MM.1S (cell line): ENCODE measurements at regions not wholly inside any gene's neighbourhood (a gene's known extent, or its start where the extent isn't known, plus 50 kb on each side); places are given as distances from the start of the nearest gene placed in this dataset.

Experiments
- DNase-seq: peaks from one replicate; pipeline ENCODE4 v3.0.0-alpha.2; 2015
- H2AFZ ChIP-seq: fragments of 300-600 bp; sonication (generic); 2 replicates; pipeline ENCODE4 v1.6.0; 2016; ENCODE audit warnings: antibody characterized with exemption, low read length
- H3F3A ChIP-seq: fragments of 300-600 bp; sonication (generic); 2 replicates; pipeline ENCODE4 v1.6.1; 2016; ENCODE audit warnings: mild to moderate bottlenecking, antibody characterized with exemption, low read length, moderate library complexity, mixed read lengths; ENCODE audit not compliant: insufficient read depth
- H3K27ac ChIP-seq: fragments of 300-600 bp; sonication (generic); 2 replicates; pipeline ENCODE4 v1.5.1; 2016; ENCODE audit warnings: mild to moderate bottlenecking, low read length
- H3K27me3 ChIP-seq: fragments of 300-600 bp; sonication (generic); replicated peaks from 2 replicates; pipeline ENCODE4 v1.6.0; 2016; ENCODE audit warnings: low read length; ENCODE audit not compliant: insufficient read depth
- H3K36me3 ChIP-seq: fragments of 300-600 bp; sonication (generic); replicated peaks from 2 replicates; pipeline ENCODE4 v1.6.1; 2016; ENCODE audit warnings: mild to moderate bottlenecking, low read length, mixed read lengths; ENCODE audit not compliant: insufficient read depth
- H3K4me1 ChIP-seq: fragments of 300-600 bp; sonication (generic); 2 replicates; pipeline ENCODE4 v1.6.1; 2016; ENCODE audit warnings: low read length, mixed read lengths
- H3K4me2 ChIP-seq: fragments of 300-600 bp; sonication (generic); 2 replicates; pipeline ENCODE4 v1.6.0; 2016; ENCODE audit warnings: low read depth, low read length
- H3K4me3 ChIP-seq: fragments of 300-600 bp; sonication (generic); 2 replicates; pipeline ENCODE4 v1.5.1; 2016; ENCODE audit warnings: low read length, mixed read lengths
- H3K79me2 ChIP-seq: fragments of 300-600 bp; sonication (generic); 2 replicates; pipeline ENCODE4 v1.6.1; 2016; ENCODE audit warnings: mixed run types, low read length, mixed read lengths
- H3K9ac ChIP-seq: fragments of 300-600 bp; sonication (generic); 2 replicates; pipeline ENCODE4 v1.6.1; 2016; ENCODE audit warnings: low read length, mixed read lengths
- H3K9me2 ChIP-seq: fragments of 300-600 bp; sonication (generic); replicated peaks from 2 replicates; pipeline ENCODE4 v1.6.1; 2016; ENCODE audit warnings: mild to moderate bottlenecking, low read length, mixed read lengths; ENCODE audit not compliant: insufficient read depth
- H3K9me3 ChIP-seq: fragments of 300-600 bp; sonication (generic); replicated peaks from 2 replicates; pipeline ENCODE4 v1.6.1; 2016; ENCODE audit warnings: mild to moderate bottlenecking, low read length, mixed read lengths; ENCODE audit not compliant: insufficient read depth
- H4K20me1 ChIP-seq: fragments of 300-600 bp; sonication (generic); 2 replicates; pipeline ENCODE4 v1.6.1; 2016; ENCODE audit warnings: mild to moderate bottlenecking, low read length, moderate library complexity, mixed read lengths; ENCODE audit not compliant: insufficient read depth
- EZH2 ChIP-seq: fragments of 300-600 bp; sonication (generic); optimal IDR thresholded peaks from 2 replicates; pipeline ENCODE3; 2017; ENCODE audit warnings: low read depth, mild to moderate bottlenecking, antibody characterized with exemption, low read length, mixed read lengths
- EZH2phosphoT487 ChIP-seq: fragments of 300-600 bp; sonication (generic); IDR thresholded peaks from 2 replicates; pipeline ENCODE4 v1.6.1; 2018; ENCODE audit warnings: antibody characterized with exemption, low read length
- TF ChIP-seq, protein P1 (sequence below): fragments of 300-600 bp; sonication (generic); IDR thresholded peaks from 2 replicates; pipeline ENCODE4 v1.5.1; 2016; ENCODE audit warnings: antibody characterized with exemption, low read length, mixed read lengths

DNA sequence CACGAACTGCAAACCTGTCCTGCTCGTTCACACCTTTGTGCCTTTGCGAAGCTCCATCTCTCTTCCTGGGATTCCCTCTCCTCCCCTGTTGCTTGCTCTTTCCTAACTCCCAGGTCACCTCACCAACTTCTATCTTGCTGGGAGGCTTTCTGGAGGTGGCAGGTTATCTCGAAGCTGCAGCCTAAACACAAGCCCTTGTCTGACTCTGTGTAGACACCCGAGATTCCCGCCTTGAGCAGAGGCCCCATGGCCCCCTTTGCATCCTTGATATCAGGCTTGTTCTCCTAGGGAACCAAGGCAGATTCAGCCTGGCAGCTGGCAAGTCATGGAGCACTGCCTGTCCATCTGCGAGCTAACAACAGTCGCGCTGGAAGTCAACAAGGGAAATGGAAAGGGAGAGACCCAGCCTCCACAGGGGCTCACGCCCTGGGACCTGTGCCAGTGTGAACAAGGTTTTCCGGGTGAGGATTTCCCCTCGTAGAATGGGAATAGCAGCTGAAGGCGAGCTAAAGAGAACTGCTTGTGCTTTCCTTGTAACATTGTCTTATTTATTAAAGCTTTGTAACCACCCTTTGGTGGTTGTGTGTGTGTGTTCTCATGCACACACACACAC lies 109.5 kb upstream of the JUN start:
- Histone ChIP-seq H3K27ac (no peak overlapping the region), H2AFZ (no peak overlapping the region), H3K36me3 (no peaks in the 10 kb centered on the region), H3K9me3 (no peaks in the 10 kb centered on the region), H4K20me1 (no peaks in the 10 kb centered on the region), H3K4me3 (no peak overlapping the region), H3K9ac (no peak overlapping the region), H3K9me2 (no peaks in the 10 kb centered on the region), H3K79me2 (no peaks in the 10 kb centered on the region), H3K27me3 (no peaks in the 10 kb centered on the region), H3K4me2 (no peak overlapping the region), H3K4me1 (no peaks in the 10 kb centered on the region), H3F3A (no peaks in the 10 kb centered on the region)
- TF ChIP-seq EZH2phosphoT487 (no peak), EZH2 (no peak)
- TF ChIP-seq, protein P1, sequence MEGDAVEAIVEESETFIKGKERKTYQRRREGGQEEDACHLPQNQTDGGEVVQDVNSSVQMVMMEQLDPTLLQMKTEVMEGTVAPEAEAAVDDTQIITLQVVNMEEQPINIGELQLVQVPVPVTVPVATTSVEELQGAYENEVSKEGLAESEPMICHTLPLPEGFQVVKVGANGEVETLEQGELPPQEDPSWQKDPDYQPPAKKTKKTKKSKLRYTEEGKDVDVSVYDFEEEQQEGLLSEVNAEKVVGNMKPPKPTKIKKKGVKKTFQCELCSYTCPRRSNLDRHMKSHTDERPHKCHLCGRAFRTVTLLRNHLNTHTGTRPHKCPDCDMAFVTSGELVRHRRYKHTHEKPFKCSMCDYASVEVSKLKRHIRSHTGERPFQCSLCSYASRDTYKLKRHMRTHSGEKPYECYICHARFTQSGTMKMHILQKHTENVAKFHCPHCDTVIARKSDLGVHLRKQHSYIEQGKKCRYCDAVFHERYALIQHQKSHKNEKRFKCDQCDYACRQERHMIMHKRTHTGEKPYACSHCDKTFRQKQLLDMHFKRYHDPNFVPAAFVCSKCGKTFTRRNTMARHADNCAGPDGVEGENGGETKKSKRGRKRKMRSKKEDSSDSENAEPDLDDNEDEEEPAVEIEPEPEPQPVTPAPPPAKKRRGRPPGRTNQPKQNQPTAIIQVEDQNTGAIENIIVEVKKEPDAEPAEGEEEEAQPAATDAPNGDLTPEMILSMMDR: no peak
- DNase-seq: no peak

DNA sequence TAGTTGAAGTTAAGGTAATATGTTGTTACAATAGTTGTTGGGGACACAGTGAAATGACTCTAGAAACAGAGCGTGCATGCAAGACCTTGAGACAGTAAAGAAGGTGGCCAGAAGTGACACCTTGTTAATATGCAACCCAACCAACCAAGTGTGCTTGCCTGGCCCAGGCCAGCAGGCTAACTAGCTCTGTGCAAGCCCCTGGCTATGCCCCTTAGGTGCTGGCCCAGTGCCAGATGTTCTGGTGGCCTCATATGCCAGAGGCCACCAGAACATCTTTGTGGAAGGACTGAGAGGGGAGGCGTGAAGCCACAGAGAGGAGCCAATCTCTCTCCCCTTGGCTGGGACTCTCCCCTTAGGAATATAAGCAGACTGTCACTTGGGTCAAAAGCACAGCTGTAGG lies 111.2 kb upstream of the JUN start:
- no peak overlapping the region for H3K27ac ChIP-seq
- no peak overlapping the region for H2AFZ ChIP-seq
- H3K79me2 ChIP-seq: no peaks in the 10 kb centered on the region
- no peaks in the 10 kb centered on the region for H3K4me1 ChIP-seq
- H3K9me2 ChIP-seq: no peaks in the 10 kb centered on the region
- DNase-seq: no peak
- no peaks in the 10 kb centered on the region for H3K36me3 ChIP-seq
- no peak overlapping the region for H3K9ac ChIP-seq
- H3K9me3 ChIP-seq: no peaks in the 10 kb centered on the region
- no peaks in the 10 kb centered on the region for H4K20me1 ChIP-seq
- no peak overlapping the region for H3K4me3 ChIP-seq
- no peak overlapping the region for H3K4me2 ChIP-seq
- H3F3A ChIP-seq: no peaks in the 10 kb centered on the region
- no peaks in the 10 kb centered on the region for H3K27me3 ChIP-seq
- no peak for TF ChIP-seq EZH2phosphoT487
- TF ChIP-seq, protein P1: no peak
- TF ChIP-seq EZH2: no peak

DNA sequence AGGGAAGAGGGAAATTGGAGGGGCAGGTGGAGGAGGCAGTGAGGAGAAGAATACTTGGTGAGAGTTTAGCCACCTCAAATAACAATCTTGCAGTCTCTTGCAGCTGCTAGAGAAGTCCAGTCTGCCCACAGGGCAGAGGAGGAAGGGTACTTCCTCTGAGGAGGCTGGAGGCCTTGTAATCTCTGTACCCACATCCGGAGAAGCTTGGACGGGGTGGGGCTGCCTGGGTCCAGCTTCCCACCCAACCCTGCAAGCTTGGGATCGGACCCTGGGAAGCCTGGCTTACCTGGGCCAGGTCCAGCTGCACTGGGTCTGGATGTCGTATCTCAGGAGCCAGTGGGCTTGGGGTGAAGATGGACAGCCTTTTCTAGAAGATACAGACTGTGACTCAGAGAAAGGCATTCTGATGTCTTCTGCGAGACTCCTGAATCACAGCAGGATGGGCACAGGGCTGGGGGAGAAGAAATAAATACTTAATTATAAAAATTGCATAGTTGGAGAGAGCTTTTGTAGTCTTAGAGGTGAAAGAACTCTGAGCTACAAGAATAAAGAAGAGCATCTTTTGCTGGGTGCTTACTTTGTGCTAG lies 111.8 kb upstream of the JUN start:
- Histone ChIP-seq H3K27ac (no peak overlapping the region), H3K9ac (no peak overlapping the region), H3K4me3 (no peak overlapping the region), H3K9me2 (no peaks in the 10 kb centered on the region), H3K9me3 (no peaks in the 10 kb centered on the region), H2AFZ (no peak overlapping the region), H3K4me1 (peaks cover 3% of the 10 kb centered on the region; the same call in 1 of the 2 replicates), H4K20me1 (no peaks in the 10 kb centered on the region), H3K4me2 (no peak overlapping the region), H3K27me3 (no peaks in the 10 kb centered on the region), H3F3A (no peaks in the 10 kb centered on the region), H3K79me2 (no peaks in the 10 kb centered on the region), H3K36me3 (no peaks in the 10 kb centered on the region)
- no peak for DNase-seq
- TF ChIP-seq EZH2 (no peak), EZH2phosphoT487 (no peak)
- TF ChIP-seq, protein P1: no peak
